ENCODE measurements at regions not wholly inside any gene's neighbourhood (a gene's known extent, or its start where the extent isn't known, plus 50 kb on each side); places are given as distances from the start of the nearest gene placed in this dataset.

GRCh38 chr7:46661431-46661830 lies 740.4 kb upstream of the IGFBP3 start:
- Histone ChIP-seq H3K9me3 (no peaks in the 10 kb centered on the region), H3K27me3 (no peaks in the 10 kb centered on the region), H3K27ac (no peak overlapping the region), H3K4me3 (no peak overlapping the region), H3K36me3 (no peaks in the 10 kb centered on the region), H3K4me1 (no peaks in the 10 kb centered on the region)
- intact Hi-C loops (cut with DNase I; ENCODE audit: low total_unique reads): no loop called here
- DNase-seq: no peak
- TF ChIP-seq POLR2A (IDR thresholded peaks at IDR 0.05) (no peak), CTCF (IDR thresholded peaks at IDR 0.05) (no peak)

- Histone ChIP-seq H3K27ac (no peak overlapping the region), H3K9me3 (no peaks in the 10 kb centered on the region), H3K4me3 (no peak overlapping the region), H3K4me1 (no peaks in the 10 kb centered on the region), H3K27me3 (no peaks in the 10 kb centered on the region), H3K36me3 (no peaks in the 10 kb centered on the region)
- intact Hi-C loops (cut with DNase I; ENCODE audit: low total_unique reads): no loop called here
- DNase-seq: no peak
- TF ChIP-seq CTCF (IDR thresholded peaks at IDR 0.05): no peak
- no peak for TF ChIP-seq POLR2A (IDR thresholded peaks at IDR 0.05)
These were observed 739.4 kb upstream of the IGFBP3 start for GRCh38 chr7:46660402-46660980.

DNA sequence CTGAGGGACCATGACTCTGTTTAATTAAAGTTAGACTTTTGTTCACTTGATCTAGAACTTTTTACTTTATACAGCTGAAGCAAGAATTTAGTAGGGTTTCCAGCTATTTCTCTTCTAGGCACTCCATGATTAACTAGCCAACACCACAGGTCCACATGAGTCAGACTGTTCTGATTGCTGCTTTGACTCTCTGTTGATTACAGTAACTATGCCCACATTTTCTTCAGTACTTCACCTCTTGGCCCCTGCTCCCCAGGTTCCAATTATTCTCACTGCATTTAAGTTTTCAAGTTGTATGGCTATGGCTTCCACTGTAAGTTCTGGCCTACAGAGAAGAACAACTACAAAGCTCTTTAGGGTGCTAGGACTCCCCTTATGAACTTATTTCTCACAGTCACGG lies 737.2 kb upstream of the IGFBP3 start:
- H3K27me3 ChIP-seq: no peaks in the 10 kb centered on the region
- intact Hi-C loops (cut with DNase I; ENCODE audit: low total_unique reads): no loop called here
- no peak for DNase-seq
- H3K36me3 ChIP-seq: no peaks in the 10 kb centered on the region
- H3K4me1 ChIP-seq: no peaks in the 10 kb centered on the region
- no peak overlapping the region for H3K27ac ChIP-seq
- H3K9me3 ChIP-seq: no peaks in the 10 kb centered on the region
- H3K4me3 ChIP-seq: no peak overlapping the region
- TF ChIP-seq POLR2A (IDR thresholded peaks at IDR 0.05) (no peak), CTCF (IDR thresholded peaks at IDR 0.05) (no peak)

DNA sequence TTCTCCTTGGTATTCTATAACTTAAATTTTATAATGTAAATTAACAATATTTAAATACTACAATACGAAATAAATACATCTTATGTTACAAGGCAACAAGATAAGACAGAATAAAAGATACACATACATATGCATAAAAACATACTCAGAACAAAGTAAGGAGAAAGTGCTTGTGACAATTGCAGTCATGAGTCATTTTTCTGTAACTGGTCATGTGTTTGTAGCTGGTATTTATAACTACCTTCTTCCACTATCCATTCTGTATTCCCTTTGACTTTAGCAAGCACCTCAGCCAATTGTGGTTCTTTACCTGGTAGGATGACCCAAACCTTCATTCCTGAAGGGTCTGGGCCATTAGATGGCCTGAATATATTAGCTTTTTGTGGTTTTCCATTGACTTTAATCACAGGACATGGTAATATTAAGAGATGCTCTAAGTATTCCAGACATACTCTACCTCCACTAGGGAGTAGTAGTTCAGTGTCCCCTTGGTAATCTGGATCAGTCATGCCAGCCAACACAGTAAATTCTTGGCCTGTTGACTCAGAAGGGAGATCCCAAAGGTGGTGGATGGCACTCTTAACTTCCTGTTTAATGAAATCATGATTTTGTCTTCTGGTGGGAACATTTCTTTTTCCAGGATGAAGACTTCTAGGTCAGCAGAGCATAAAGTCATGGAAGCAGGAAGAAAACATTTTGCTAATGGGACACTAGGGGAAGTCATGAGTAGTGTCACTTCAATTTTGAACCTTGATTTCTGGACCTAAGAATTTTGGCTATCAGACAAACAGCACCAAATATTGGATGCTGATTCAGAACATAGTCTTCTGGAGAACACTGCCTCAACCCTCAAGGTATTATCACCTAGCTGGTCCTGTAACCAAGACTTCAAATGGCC lies 733.7 kb upstream of the IGFBP3 start:
- DNase-seq: no peak
- Histone ChIP-seq H3K4me1 (no peaks in the 10 kb centered on the region), H3K27me3 (no peaks in the 10 kb centered on the region), H3K4me3 (no peak overlapping the region), H3K9me3 (no peaks in the 10 kb centered on the region), H3K36me3 (no peaks in the 10 kb centered on the region), H3K27ac (no peak overlapping the region)
- intact Hi-C loops (cut with DNase I; ENCODE audit: low total_unique reads): no loop called here
- TF ChIP-seq POLR2A (IDR thresholded peaks at IDR 0.05) (no peak), CTCF (IDR thresholded peaks at IDR 0.05) (no peak)

GRCh38 chr7:46653848-46654247 lies 732.8 kb upstream of the IGFBP3 start:
- no peak for DNase-seq
- intact Hi-C loops (cut with DNase I; ENCODE audit: low total_unique reads): no loop called here
- Histone ChIP-seq H3K36me3 (no peaks in the 10 kb centered on the region), H3K27ac (no peak overlapping the region), H3K27me3 (no peaks in the 10 kb centered on the region), H3K9me3 (no peaks in the 10 kb centered on the region), H3K4me3 (no peak overlapping the region), H3K4me1 (no peaks in the 10 kb centered on the region)
- no peak for TF ChIP-seq POLR2A (IDR thresholded peaks at IDR 0.05)
- no peak for TF ChIP-seq CTCF (IDR thresholded peaks at IDR 0.05)
